ENCODE measurements at regions not wholly inside any gene's neighbourhood (a gene's known extent, or its start where the extent isn't known, plus 50 kb on each side); places are given as distances from the start of the nearest gene placed in this dataset.

GRCh38 chr11:28679795-28680468 lies 571.7 kb downstream of the METTL15 start:
- H3K9me3 Mint-ChIP-seq (ENCODE audit: insufficient read depth) = no peaks in the 10 kb centered on the region
- H3K9me3 ChIP-seq (ENCODE audit: control extremely low read depth in 1 of 3, control insufficient read depth in 2 of 3, insufficient read depth in 1 of 3, low read length in 2 of 3) = no peaks in the 10 kb centered on the region
- no peaks in the 10 kb centered on the region for H3K4me1 Mint-ChIP-seq
- H3K36me3 ChIP-seq (replicated peaks in 1 of 2; ENCODE audit: control extremely low read depth in 1 of 2, control insufficient read depth in 1 of 2, extremely low read depth in 1 of 2, insufficient read depth in 2 of 2, low read length in 1 of 2) = no peaks in the 10 kb centered on the region
- H3K27ac ChIP-seq (ENCODE audit: low read length in 2 of 2) = no peak overlapping the region
- H3K4me3 ChIP-seq (ENCODE audit: control extremely low read depth in 1 of 5, extremely low read depth in 1 of 5, insufficient read depth in 1 of 5, low read depth in 2 of 5, low read length in 4 of 5) = no peak overlapping the region
- DNase-seq (no peak), ATAC-seq (ENCODE audit: low read depth) (no peak)
- no peaks in the 10 kb centered on the region for H4K20me1 ChIP-seq (ENCODE audit: control insufficient read depth, insufficient read depth, low read length, poor library complexity, severe bottlenecking)
- intact Hi-C loops (cut with micrococcal nuclease) = no loop called here
- H3K9ac ChIP-seq (ENCODE audit: low read length) = no peak overlapping the region
- ChIA-PET POLR2A (no interaction called here), CTCF (interaction anchor here (0.6 kb wide), 1 partner anchor 14 kb away, joined by 4 read pairs; no protein-coding TSS in a partner anchor)
- WGBS (ENCODE audit: insufficient coverage) = 100% methylated on average over 1 of the region's 3 CpGs
- H2AFZ ChIP-seq (ENCODE audit: insufficient read depth, low read depth, low read length, poor library complexity, severe bottlenecking) = no peak overlapping the region
- no peak for TF ChIP-seq CTCF (IDR thresholded peaks at IDR 0.05)
- TF ChIP-seq EZH2 (IDR thresholded peaks at IDR 0.05; ENCODE audit: borderline replicate concordance, insufficient read depth, low read depth, low read length, poor library complexity, severe bottlenecking) = no peak
- no peak overlapping the region for H3K4me2 ChIP-seq (replicated peaks; ENCODE audit: low read depth, low read length, poor library complexity, severe bottlenecking)
- no peaks in the 10 kb centered on the region for H3K4me1 ChIP-seq (ENCODE audit: control insufficient read depth in 2 of 2, insufficient read depth in 2 of 2, low read length in 2 of 2)
- H3K27me3 ChIP-seq (replicated peaks in 1 of 4; ENCODE audit: control extremely low read depth in 1 of 4, control insufficient read depth in 3 of 4, insufficient read depth in 4 of 4, low read length in 3 of 4) = no peaks in the 10 kb centered on the region
- no peak overlapping the region for H3K27ac Mint-ChIP-seq
- H3K4me3 Mint-ChIP-seq = no peak overlapping the region
- no peaks in the 10 kb centered on the region for H3K79me2 ChIP-seq (ENCODE audit: control insufficient read depth, insufficient read depth, low read length)
- no peaks in the 10 kb centered on the region for H3K27me3 Mint-ChIP-seq

DNA sequence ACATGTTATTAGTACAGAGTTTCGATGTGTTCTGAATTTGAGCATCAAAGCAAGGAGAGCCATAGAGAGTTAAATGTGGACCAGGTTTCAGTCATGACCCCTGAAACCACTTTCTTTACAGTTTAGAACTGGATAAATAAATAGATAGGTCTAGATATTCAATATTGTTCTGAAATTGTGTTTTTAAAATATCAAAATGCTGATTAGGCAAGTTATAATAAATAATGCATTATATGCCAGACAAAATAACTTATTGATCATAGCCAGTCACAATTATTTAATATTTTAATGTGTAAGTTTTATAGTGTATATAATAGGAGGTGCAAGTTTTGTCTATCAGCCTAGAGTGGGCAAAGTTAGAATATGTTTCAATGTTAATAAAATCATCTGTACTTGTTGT lies 569.5 kb downstream of the METTL15 start:
- no peaks in the 10 kb centered on the region for H3K9me3 ChIP-seq (ENCODE audit: control extremely low read depth in 1 of 3, control insufficient read depth in 2 of 3, insufficient read depth in 1 of 3, low read length in 2 of 3)
- H3K27me3 Mint-ChIP-seq = no peaks in the 10 kb centered on the region
- H3K79me2 ChIP-seq (ENCODE audit: control insufficient read depth, insufficient read depth, low read length) = no peaks in the 10 kb centered on the region
- ChIA-PET CTCF (no interaction called here), POLR2A (no interaction called here)
- no peak overlapping the region for H3K4me3 Mint-ChIP-seq
- H3K4me3 ChIP-seq (ENCODE audit: control extremely low read depth in 1 of 5, extremely low read depth in 1 of 5, insufficient read depth in 1 of 5, low read depth in 2 of 5, low read length in 4 of 5) = no peak overlapping the region
- no peaks in the 10 kb centered on the region for H3K4me1 Mint-ChIP-seq
- WGBS (ENCODE audit: insufficient coverage) = no CpG with 5 or more reads among the region's 1 CpG
- TF ChIP-seq EZH2 (IDR thresholded peaks at IDR 0.05; ENCODE audit: borderline replicate concordance, insufficient read depth, low read depth, low read length, poor library complexity, severe bottlenecking) (no peak), CTCF (IDR thresholded peaks at IDR 0.05) (no peak)
- no peak overlapping the region for H2AFZ ChIP-seq (ENCODE audit: insufficient read depth, low read depth, low read length, poor library complexity, severe bottlenecking)
- ATAC-seq (ENCODE audit: low read depth) (no peak), DNase-seq (no peak)
- H3K9ac ChIP-seq (ENCODE audit: low read length) = no peak overlapping the region
- H3K27me3 ChIP-seq (replicated peaks in 1 of 4; ENCODE audit: control extremely low read depth in 1 of 4, control insufficient read depth in 3 of 4, insufficient read depth in 4 of 4, low read length in 3 of 4) = no peaks in the 10 kb centered on the region
- H3K9me3 Mint-ChIP-seq (ENCODE audit: insufficient read depth) = no peaks in the 10 kb centered on the region
- H3K4me2 ChIP-seq (replicated peaks; ENCODE audit: low read depth, low read length, poor library complexity, severe bottlenecking) = no peak overlapping the region
- no peak overlapping the region for H3K27ac Mint-ChIP-seq
- intact Hi-C loops (cut with micrococcal nuclease) = no loop called here
- no peaks in the 10 kb centered on the region for H4K20me1 ChIP-seq (ENCODE audit: control insufficient read depth, insufficient read depth, low read length, poor library complexity, severe bottlenecking)
- H3K27ac ChIP-seq (ENCODE audit: low read length in 2 of 2) = no peak overlapping the region
- H3K4me1 ChIP-seq (ENCODE audit: control insufficient read depth in 2 of 2, insufficient read depth in 2 of 2, low read length in 2 of 2) = no peaks in the 10 kb centered on the region
- no peaks in the 10 kb centered on the region for H3K36me3 ChIP-seq (replicated peaks in 1 of 2; ENCODE audit: control extremely low read depth in 1 of 2, control insufficient read depth in 1 of 2, extremely low read depth in 1 of 2, insufficient read depth in 2 of 2, low read length in 1 of 2)

All from B cell (primary cell).